LNCAP (cell line): ENCODE measurements at regions not wholly inside any gene's neighbourhood (a gene's known extent, or its start where the extent isn't known, plus 50 kb on each side); places are given as distances from the start of the nearest gene placed in this dataset.
A peak's percentile ranks its signal among the peaks of the same experiment; 100 is the strongest.

ENCODE experiments used
- CTCF ChIP-seq: fragments of 450-650 bp; IDR thresholded peaks from 2 replicates; pipeline ENCODE4 v1.5.1; 2017; ENCODE audit warnings: mild to moderate bottlenecking

- no peak for TF ChIP-seq CTCF
Measured at GRCh38 chrY:12605426-12605825, 95.6 kb upstream of the USP9Y start.

- no peak for TF ChIP-seq CTCF
Measured at GRCh38 chrY:12610861-12611260, 90.2 kb upstream of the USP9Y start.

GRCh38 chrY:12615733-12616446 is 85.1 kb upstream of the USP9Y start:
- no peak for TF ChIP-seq CTCF

GRCh38 chrY:12621454-12622081 is 79.5 kb upstream of the USP9Y start:
- peak; percentile 49 for TF ChIP-seq CTCF

GRCh38 chrY:12623204-12623603 is 77.8 kb upstream of the USP9Y start:
- TF ChIP-seq CTCF = no peak

- no peak for TF ChIP-seq CTCF
Measured at GRCh38 chrY:12642986-12643385, 58.0 kb upstream of the USP9Y start.

- TF ChIP-seq CTCF = no peak
Measured at GRCh38 chrY:12643693-12644348, 57.2 kb upstream of the USP9Y start.
